ENCODE measurements at regions not wholly inside any gene's neighbourhood (a gene's known extent, or its start where the extent isn't known, plus 50 kb on each side); places are given as distances from the start of the nearest gene placed in this dataset.
"Not testable (repeated sequence)": the region's sequence is repeated elsewhere in the genome, so short reads cannot be mapped to it uniquely, and the experiment has no call there.

GRCh38 chr13:84705982-84706710 is 823.9 kb upstream of the SLITRK1 start:
- no peak overlapping the region for H3K27ac ChIP-seq
- TF ChIP-seq POLR2A (IDR thresholded peaks at IDR 0.05) (no peak), POLR2AphosphoS5 (IDR thresholded peaks at IDR 0.05) (no peak), CTCF (IDR thresholded peaks at IDR 0.05) (no peak), EP300 (IDR thresholded peaks at IDR 0.05; ENCODE audit: low read depth) (no peak)
- intact Hi-C loops (cut with DNase I; ENCODE audit: low total_unique reads) (no loop called here), in situ Hi-C loops (cut with MboI; ENCODE audit: low pct_ligation_motif_present in 1 of 4, low pct_unique_long_range_greater_than_20kb in 1 of 4, low sequenced_read_pairs in 3 of 4) (no loop called here)
- H3K27me3 ChIP-seq, result no peaks in the 10 kb centered on the region
- DNase-seq, result no peak
- no peaks in the 10 kb centered on the region for H3K4me1 ChIP-seq
- H3K36me3 ChIP-seq, result no peaks in the 10 kb centered on the region
- 86% methylated on average over 2 of the region's 2 CpGs for WGBS, 2 donors (ENCODE audit: low coverage in 1 of 2)
- H3K9me3 ChIP-seq, result no peaks in the 10 kb centered on the region
- H3K4me3 ChIP-seq, result no peak overlapping the region

- Histone ChIP-seq H3K9me3 (no peaks in the 10 kb centered on the region), H3K4me1 (no peaks in the 10 kb centered on the region), H3K36me3 (no peaks in the 10 kb centered on the region), H3K4me3 (no peak overlapping the region), H3K27me3 (no peaks in the 10 kb centered on the region), H3K27ac (no peak overlapping the region)
- DNase-seq, result no peak
- TF ChIP-seq EP300 (IDR thresholded peaks at IDR 0.05; ENCODE audit: low read depth) (no peak), CTCF (IDR thresholded peaks at IDR 0.05) (no peak), POLR2A (IDR thresholded peaks at IDR 0.05) (no peak), POLR2AphosphoS5 (IDR thresholded peaks at IDR 0.05) (no peak)
- WGBS, 2 donors (ENCODE audit: low coverage in 1 of 2), result 84 to 89% methylated on average over 3 to 11 of the region's 11 CpGs
- in situ Hi-C loops (cut with MboI; ENCODE audit: low pct_ligation_motif_present in 1 of 4, low pct_unique_long_range_greater_than_20kb in 1 of 4, low sequenced_read_pairs in 3 of 4), result no loop called here
- intact Hi-C loops (cut with DNase I; ENCODE audit: low total_unique reads), result no loop called here
These were observed 819.9 kb upstream of the SLITRK1 start for GRCh38 chr13:84702174-84702573.

- H3K27ac ChIP-seq; H3K27me3 ChIP-seq; H3K4me3 ChIP-seq; H3K36me3 ChIP-seq; H3K4me1 ChIP-seq; H3K9me3 ChIP-seq; DNase-seq; in situ Hi-C loops (cut with MboI; ENCODE audit: low pct_ligation_motif_present in 1 of 4, low pct_unique_long_range_greater_than_20kb in 1 of 4, low sequenced_read_pairs in 3 of 4); intact Hi-C loops (cut with DNase I; ENCODE audit: low total_unique reads): not testable (repeated sequence)
- WGBS, 2 donors (ENCODE audit: low coverage in 1 of 2), result 44 to 50% methylated on average over 1 of the region's 1 CpG
These were observed 815.3 kb upstream of the SLITRK1 start for GRCh38 chr13:84697591-84697990.

- 94 to 100% methylated on average over 2 to 5 of the region's 5 CpGs for WGBS, 2 donors (ENCODE audit: low coverage in 1 of 2)
- H3K27ac ChIP-seq, result no peak overlapping the region
- no peaks in the 10 kb centered on the region for H3K36me3 ChIP-seq
- H3K4me1 ChIP-seq, result no peaks in the 10 kb centered on the region
- no peak for DNase-seq
- H3K9me3 ChIP-seq, result no peaks in the 10 kb centered on the region
- TF ChIP-seq CTCF (IDR thresholded peaks at IDR 0.05) (no peak), EP300 (IDR thresholded peaks at IDR 0.05; ENCODE audit: low read depth) (no peak), POLR2A (IDR thresholded peaks at IDR 0.05) (no peak), POLR2AphosphoS5 (IDR thresholded peaks at IDR 0.05) (no peak)
- no peak overlapping the region for H3K4me3 ChIP-seq
- H3K27me3 ChIP-seq, result no peaks in the 10 kb centered on the region
- intact Hi-C loops (cut with DNase I; ENCODE audit: low total_unique reads) (no loop called here), in situ Hi-C loops (cut with MboI; ENCODE audit: low pct_ligation_motif_present in 1 of 4, low pct_unique_long_range_greater_than_20kb in 1 of 4, low sequenced_read_pairs in 3 of 4) (no loop called here)
These were observed 804.7 kb upstream of the SLITRK1 start for GRCh38 chr13:84686973-84687372.

GRCh38 chr13:84686458-84686857 is 804.2 kb upstream of the SLITRK1 start:
- TF ChIP-seq EP300 (IDR thresholded peaks at IDR 0.05; ENCODE audit: low read depth) (no peak), CTCF (IDR thresholded peaks at IDR 0.05) (no peak), POLR2AphosphoS5 (IDR thresholded peaks at IDR 0.05) (no peak), POLR2A (IDR thresholded peaks at IDR 0.05) (no peak)
- H3K27ac ChIP-seq, result no peak overlapping the region
- H3K9me3 ChIP-seq, result no peaks in the 10 kb centered on the region
- H3K4me1 ChIP-seq, result no peaks in the 10 kb centered on the region
- no peak for DNase-seq
- intact Hi-C loops (cut with DNase I; ENCODE audit: low total_unique reads) (no loop called here), in situ Hi-C loops (cut with MboI; ENCODE audit: low pct_ligation_motif_present in 1 of 4, low pct_unique_long_range_greater_than_20kb in 1 of 4, low sequenced_read_pairs in 3 of 4) (no loop called here)
- H3K36me3 ChIP-seq, result no peaks in the 10 kb centered on the region
- H3K4me3 ChIP-seq, result no peak overlapping the region
- 67% methylated on average over 1 of the region's 1 CpG; no CpG with 5 or more reads in 1 of the 2 donors for WGBS, 2 donors (ENCODE audit: low coverage in 1 of 2)
- H3K27me3 ChIP-seq, result no peaks in the 10 kb centered on the region
